GM21723 (cell line): ENCODE measurements at regions not wholly inside any gene's neighbourhood (a gene's known extent, or its start where the extent isn't known, plus 50 kb on each side); places are given as distances from the start of the nearest gene placed in this dataset.

Source experiments
- ATAC-seq: cut with Tn5 transposase; IDR thresholded peaks from one replicate; pipeline ENCODE4 v1.9.1; 2021; ENCODE audit warnings: mild to moderate bottlenecking, moderate library complexity; ENCODE audit not compliant: unreplicated experiment

DNA sequence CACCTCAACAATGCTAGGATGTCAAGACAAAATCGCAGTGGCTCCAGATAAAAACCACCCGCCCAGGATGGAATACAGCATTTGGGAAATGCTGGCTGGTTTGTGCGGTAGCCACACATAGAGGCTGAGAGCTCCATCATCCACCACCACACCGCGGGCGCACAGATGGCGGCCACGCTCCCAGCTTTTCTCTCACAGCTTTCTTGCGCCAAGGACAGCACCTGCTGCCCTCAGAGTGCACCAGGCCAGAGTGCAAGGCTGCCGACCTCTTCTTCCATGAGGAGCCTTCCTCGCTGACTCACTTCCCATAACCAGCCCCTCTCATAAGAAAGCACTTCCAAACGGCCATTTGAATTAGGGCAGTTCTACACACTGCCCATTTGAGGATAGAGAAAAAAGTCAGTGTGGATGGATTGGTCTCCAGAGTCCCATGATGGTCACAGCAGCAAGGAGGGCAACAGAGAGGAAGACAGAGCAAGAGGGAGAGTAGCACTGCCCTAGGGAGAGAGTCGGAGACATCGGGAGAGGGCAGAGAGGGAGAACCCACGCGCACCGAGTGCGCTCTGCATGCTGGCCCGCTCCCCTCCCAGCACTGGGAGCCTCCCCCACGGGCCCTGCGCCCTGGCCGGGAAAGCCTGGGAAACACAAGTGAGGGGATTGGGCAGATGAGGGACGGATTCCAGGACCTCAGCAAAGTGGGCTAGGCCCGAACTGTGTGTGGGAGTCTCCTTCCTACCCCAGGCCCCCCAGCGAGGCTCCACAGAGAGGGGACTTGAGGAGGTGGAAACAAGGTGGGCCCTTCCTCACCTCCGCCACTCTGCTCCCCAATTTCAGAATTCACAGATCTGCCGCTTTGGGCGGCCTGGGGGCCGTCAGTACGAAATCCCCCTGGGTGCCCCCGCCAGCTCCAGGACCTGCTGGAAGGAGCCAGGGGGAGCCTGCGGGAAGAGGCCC, 156.9 kb downstream of the USP12 start:
- no peak for ATAC-seq

DNA sequence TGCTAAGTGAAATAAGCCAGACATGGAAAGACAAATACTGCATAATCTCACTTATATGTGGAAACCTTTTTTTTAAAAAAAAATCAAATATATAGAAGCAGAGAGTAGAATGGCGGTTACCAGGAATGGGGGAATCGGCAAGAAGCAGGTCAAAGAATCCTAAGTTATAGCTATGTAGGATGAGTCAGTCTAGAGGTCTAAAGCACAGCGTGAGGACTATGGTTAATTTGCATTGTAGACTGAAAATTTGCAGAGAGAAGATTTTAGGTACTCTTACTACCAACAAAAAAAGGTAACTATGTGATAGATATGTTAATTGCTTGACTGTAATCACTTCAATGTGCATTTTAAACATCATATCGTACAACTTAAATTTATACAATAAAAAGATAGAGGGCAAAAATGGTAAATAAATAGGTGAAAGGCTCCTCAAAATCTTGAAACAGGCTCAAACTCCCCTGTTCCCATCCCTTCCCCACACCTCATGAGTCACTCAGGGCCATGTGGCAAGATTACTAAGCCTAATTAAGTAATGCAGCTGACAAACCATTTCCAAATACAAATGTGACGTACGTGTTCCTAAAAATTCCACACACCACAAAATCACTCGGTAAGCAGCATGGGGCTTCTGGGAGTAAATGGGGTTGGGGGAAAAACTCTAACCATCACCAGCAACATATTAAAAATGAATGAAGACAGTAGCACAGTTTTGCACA, 159.0 kb downstream of the USP12 start:
- no peak for ATAC-seq

DNA sequence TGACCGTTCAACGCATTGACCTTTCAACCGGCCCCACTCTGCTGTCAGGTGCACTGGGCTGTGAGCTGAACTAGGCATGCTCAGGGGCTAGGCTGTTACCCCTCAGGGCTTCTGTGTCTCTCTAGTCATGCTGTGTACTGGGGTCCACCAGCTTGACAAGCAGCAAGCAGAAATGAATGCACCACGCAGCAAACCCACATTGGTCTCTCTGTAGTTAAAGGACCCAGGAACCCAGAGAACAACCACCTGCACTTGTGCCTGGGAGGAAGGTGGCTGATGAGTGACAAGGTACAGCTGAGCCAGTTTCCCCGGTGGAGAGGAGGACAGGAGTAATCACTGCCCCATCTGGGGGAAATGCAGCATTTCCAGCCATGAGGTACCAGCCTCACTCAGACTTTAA, 159.9 kb downstream of the USP12 start:
- ATAC-seq = no peak

DNA sequence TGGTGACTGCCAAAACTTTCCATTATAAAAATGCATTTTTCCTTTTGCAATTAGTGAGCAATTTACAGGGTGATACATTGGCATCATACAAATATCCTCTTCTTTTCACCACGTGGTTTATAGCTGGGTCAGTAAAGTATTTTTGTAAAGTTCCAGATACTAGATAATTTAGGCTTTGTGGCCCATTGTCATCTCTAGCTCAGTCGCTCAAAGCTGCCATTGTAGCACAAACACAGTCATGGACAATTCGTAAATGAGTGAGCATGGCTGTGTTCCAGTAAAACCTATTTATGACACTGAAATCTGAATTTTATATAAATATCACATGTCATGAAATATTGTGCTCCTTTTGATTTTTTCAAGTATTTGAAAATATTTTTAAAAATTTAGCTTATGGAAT, 162.9 kb downstream of the USP12 start:
- no peak for ATAC-seq

DNA sequence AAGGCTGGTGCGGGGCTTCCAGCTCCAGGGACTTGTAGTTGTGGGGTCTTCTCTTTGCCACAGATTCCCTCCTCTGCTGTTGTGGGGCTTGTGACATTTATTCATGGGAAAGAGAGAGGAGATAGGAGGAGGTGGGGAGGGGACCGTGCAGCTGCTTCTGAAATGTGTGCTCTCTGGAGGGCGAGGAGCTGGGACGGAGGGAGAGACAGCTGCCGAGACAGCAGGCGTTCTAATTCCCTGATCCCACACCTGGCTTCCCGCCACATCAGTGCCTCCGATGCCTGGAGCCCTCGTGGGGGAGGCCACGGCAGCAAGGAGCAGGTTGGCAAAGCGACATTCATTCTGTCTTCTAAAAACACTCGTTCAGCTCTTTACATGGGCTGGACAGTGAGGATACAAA, 164.4 kb downstream of the USP12 start:
- ATAC-seq = no peak

DNA sequence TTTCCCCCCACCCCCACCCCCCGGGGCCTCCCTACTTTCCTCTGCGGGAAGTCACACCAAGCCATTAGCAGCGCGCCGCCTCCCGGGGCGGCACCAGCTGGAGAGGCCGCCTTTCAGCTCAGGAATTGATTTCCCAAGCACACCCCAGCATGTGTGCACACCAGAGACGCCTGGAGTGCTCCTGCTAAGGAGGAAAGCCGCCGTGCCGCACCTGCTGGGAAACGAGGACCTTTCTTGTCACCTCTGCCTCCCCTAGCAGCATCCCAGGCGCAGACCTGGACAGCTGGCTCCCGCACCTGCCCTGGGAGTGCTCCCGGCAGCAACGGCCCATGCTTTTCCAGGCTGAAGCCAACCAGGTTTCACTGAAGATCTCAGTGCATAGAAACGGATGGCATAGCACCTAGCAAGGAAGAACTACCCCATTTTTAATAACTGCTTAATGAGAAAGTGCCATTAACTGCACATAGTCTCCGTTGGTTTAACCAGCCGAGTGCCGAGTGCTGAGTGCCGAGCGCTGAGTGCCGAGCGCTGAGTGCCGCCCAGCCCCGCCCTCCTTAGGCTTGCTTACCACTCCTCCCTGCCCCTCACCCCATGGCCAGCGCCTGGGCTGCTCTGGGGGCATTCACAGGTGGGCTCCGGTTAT, 165.0 kb downstream of the USP12 start:
- ATAC-seq = no peak

DNA sequence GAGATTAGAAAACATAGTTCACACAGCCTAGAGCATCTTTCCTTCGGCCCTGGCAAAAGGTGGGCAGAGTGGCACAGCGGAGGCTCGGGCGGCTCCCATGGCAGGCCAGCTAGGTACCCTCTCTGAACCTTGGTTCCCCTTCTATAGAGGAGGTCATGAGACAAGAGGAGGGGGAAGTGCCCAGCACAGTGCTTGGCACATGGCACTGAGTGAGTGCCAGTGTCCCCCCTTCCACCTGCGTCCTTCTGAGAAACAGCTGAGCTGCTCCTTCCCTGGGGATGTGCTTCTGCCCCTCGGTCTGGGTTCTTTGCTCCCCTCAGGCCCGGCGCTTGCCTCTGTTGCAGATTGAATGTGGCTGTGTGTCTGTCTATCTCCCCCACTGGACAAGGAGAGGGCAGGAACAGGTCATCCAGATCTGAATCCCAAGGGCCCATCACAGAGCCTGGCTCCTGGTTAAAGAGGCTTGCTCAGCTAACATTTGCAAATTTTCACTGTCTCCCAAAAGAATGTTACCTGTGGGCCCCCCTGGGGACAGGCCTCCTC, 165.6 kb downstream of the USP12 start:
- no peak for ATAC-seq

DNA sequence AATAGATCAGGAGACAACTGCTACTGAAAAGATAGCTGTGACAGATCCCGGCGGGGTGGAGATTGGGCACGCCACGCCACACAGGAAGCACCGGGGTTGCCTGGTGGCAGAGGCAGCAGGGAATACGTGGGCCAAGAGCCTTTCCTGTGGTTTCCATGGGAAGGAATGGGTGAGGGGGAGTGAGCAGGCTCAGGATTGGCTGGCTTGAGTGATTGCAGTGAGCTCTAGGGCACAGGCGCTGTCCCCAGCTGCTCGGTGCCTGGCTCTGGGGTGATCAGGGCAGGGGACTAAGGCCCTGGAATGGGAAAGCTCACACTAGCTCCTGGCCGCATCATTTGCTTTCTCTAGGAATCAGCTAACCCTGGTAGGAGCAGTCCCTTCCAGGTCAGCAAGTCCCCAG, 166.1 kb downstream of the USP12 start:
- no peak for ATAC-seq

DNA sequence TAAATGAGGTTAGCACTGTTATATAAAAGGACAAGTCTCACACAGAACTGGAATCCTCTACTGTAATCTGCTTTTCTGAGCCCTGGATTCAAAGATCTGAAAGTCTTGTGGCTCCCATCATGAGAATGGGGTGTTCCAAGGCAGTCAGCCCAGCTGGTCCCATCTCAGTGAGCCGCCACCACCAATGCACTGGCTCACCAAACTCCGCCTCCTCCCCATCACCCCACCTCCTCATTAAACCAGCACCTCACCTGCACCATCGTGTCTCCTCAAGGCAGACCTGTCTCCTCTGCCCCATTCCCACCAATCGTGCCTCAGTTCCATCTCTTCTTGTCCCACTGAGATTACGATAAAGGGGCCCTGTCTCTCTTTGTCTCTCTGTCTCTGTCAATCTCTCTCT, 166.7 kb downstream of the USP12 start:
- no peak for ATAC-seq

DNA sequence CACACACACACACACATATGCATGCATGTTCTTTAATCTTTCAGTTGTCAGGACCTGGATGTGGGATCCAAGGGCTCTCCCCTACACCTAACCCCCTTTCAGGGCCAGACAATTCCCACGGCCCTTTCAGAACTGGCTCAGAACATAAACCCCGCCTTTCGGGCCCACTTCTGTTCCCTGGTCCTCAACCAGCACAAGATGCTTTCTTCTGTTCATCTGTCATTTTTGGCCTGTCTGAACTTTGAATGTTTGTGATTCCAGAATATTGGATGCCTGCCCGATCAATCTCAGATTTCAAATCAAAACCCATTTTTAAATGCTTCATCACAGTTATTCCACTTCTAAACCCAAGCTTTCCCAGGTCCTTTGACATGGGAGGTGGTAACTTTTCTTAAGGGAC, 167.3 kb downstream of the USP12 start:
- no peak for ATAC-seq

DNA sequence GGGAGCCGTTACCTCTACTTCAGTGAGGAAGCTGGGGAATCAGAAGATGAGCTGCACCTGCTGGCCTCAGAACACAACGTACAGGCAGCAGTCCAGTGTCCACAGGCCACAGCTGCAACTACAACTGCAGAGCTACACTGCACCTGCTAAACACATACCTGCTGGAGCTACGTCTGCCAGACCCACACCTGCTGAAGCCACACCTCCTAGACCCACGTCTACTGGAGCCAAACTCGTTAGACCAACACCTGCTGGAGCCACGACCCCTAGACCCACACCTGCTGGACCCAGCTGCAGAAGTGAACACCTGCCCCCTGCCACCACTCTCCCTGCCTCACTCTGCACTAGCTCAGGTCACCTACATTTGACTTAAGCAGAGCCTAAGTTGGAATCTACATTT, 169.9 kb downstream of the USP12 start:
- ATAC-seq = no peak

DNA sequence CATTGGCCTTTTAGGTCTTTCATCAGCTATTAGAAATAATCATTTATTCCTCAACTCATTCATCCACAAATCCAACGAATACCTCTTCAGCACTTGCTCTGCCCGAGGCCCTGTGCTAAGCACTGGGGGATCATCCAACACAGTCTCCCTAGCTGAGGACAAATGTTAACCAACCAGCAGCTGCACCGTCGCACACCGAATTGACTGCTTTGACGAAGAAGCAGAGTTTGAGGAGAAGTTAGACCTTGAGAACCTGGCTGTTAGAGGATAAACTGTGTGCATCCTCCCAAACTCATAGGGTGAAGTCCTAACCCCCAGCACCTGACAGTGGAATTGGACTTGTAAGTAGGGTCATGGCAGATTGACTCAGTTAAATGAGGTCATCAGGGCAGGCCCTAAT, 170.9 kb downstream of the USP12 start:
- no peak for ATAC-seq

DNA sequence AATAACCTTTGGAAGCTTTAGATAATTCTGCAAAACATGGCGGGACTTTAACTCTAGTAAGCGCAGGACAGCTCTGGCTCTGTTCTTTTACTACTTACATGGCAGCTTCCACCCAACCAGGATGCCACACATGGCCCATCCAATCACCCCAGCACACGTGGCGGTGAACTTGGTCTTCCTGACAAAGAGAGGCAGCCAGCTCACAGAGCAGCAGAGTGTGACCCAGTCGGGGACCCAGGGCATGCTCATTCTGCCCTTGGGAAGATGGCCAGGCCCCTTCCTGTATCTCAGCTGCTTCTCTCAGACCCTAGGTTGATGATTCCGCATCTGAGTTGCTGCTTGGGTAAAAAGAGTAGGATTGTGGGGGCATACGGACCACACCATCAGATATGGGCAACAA, 172.1 kb downstream of the USP12 start:
- ATAC-seq = no peak

DNA sequence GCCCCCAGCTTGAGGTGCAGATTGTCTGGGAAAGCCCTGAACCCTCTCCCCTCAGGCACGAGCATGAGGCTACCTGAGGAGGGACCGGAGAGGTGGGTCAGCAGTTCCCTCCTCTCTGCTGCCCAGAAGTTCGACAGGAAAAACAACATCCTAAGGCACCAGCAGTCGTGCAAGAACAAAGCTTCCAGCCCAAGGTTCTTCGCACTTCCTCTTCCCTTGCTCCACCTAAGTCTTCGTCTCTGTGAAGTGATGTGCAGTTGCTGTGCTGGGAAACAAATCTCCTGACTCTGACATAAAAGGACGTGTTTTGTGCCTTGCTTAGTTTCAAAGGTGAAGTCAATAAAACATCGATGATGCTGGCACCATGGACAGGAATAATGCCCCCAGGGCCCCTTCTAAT, 173.3 kb downstream of the USP12 start:
- ATAC-seq = no peak

DNA sequence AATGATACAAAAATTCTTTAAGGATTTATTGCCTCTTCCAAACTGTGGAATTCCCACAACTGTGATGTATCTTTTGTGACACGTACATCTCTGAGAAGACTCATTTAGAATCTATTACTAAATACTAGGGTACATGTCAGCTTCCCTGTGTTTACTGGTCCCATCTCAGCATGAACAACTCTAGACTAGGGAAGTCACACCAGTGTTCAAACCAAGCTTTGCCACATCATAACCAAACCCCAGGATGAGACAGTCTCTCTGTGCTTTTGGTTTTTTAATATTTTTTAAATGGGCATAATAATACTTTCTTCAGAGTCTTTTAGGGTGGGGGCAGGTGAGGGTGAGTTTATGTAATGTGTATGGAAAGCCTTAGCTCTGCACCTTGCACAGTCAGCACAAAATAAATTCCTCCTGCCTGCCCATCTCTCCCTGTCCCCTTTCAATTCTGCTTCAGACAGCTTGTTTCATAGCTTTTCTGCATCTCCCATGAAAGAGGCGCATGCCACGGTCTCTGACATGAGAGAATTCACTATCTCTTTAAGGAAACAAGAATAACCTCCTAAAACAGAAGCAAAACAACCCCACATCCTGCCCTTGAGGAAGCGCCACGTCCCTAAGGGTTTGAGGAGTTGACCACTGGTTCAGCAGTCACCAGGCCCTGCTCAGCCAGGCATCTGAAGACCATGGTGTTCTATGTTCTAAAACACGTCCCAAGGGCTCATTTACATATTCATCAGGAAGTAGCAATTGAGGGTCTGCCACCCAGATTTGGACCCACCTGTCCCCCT, 174.5 kb downstream of the USP12 start:
- peak; percentile 84 for ATAC-seq

DNA sequence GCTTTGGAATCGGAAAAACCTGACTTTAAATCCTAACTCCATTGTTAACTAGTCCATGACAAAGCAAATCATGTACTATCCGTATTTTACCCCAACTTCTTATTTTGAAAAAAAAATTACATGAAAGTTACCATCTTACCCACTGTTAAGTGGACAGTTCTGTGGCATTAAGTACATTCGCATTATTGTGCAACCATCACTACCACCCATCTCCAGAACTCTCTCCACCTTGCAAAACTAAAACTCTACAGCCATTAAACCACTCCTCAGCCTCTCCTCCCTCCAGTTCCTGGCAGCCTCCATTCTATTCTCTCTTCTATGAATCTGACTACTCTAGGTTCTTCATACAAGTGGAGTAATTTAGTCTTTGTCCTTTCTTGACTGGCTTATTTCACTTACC, 176.5 kb downstream of the USP12 start:
- no peak for ATAC-seq

DNA sequence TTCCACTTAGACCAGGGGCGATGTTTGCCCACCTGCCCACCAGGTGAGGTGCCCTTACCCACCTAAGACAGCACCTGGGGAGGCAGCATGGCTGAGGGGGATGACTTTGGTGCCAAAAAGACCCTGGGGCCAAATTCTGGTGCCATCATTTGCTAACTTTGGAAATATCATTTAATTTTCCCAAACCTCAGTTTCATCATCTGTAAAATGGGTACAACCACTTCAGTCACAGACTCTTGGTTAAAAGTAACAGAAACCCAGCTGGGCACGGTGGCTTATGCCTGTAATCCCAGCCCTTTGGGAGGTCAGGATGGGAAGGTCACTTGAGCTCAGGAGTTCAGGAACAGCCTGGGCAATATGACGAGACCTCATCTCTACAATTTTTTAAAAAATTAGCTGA, 177.8 kb downstream of the USP12 start:
- no peak for ATAC-seq

DNA sequence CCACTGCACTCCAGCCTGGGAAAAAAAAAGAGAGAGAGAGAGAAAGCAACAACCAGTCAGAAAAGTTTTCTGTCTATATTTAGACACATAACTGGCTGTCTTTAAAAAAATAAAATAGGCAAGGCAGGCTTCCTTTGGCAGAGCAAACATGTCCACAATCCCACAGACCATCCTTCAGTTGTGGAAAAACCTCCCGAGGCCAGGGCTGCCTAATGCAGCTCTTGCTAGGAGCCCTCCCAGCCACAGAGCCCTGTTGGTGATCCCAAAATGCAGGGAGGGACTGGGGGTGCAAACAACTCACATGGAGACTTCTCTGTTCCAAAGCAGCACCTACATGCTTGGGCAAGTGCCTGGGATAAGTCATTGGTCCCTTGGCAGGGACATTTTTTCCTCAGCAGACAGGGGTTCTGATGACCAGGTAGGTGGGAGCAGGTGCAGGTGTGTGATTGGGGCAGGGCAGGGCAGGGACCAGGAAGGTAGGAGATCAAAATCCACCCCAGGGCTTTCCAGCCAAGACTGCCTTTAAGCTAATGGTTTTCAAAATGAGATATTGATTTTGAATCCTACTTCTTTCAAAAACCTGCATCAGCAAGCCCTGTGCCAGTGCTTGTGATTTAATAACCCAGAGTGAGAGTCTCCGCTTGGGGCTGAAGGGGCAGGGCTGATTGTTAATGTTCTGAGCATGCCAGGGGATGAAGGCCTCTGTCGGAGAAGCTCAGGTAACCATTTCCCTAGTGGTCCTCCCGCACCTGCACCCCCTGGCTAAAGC, 178.5 kb downstream of the USP12 start:
- ATAC-seq = no peak

DNA sequence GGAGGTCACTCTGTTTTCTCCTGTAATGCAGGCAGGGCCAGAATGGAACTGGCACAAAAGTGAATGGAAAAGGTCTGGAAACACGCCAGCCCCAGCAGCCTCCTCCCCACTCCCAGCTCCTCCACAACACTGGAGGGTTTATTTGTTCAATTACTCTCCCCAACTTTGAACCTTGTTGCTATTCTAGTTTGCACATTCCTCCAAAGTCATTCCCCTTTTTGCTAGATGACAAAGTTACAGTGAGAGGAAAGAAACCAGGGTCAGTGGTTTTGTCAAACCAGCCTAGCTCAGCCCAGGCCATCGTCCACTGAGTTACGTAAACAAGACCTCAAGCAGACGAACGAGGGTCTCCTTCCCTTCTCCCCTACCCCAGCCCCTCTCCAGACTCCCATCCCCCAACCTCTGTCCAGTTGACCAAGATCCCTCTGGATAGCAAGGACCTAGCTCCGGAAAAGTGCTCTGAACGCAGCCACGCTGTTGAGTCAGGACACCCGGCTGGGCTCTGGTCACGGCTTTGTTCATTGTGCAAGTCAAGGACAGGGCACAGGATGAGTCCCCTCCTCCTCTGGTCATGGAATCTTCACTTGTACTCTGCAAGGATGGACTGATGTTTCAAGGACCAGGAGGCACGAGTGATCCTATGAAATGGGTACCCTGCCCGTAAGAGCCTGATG, 180.0 kb downstream of the USP12 start:
- ATAC-seq = no peak
